GOT3 (cell line): ENCODE measurements at regions not wholly inside any gene's neighbourhood (a gene's known extent, or its start where the extent isn't known, plus 50 kb on each side); places are given as distances from the start of the nearest gene placed in this dataset.
"Not testable (repeated sequence)": the region's sequence is repeated elsewhere in the genome, so short reads cannot be mapped to it uniquely, and the experiment has no call there.

Experiments
- DNase-seq: peaks from one replicate; lab custom pipeline; 2025; ENCODE audit warnings: mixed read lengths; lab: John Stamatoyannopoulos, UW

- DNase-seq = no peak
Measured at GRCh38 chr2:84217456-84217855, 241.6 kb downstream of the SUCLG1 start.

DNA sequence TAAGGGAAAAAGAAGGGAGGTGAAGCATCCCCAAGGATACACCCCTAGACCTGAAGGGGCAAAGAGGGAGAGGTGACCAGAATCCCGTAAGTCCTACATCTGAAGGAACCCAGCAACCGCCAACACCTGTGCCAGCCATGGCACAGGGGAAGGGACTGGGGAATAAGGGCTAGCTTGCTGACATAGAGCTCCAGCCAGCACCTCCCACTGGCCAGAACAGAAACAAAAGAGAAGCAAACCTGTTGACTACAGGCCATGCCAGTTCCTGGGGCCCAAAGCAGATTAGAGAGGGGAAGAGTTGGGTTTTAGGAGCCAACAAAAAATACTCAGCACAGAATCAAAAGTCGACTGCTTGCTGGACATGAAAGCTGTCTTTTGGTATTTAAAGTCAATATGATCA, 244.6 kb downstream of the SUCLG1 start:
- no peak for DNase-seq

DNA sequence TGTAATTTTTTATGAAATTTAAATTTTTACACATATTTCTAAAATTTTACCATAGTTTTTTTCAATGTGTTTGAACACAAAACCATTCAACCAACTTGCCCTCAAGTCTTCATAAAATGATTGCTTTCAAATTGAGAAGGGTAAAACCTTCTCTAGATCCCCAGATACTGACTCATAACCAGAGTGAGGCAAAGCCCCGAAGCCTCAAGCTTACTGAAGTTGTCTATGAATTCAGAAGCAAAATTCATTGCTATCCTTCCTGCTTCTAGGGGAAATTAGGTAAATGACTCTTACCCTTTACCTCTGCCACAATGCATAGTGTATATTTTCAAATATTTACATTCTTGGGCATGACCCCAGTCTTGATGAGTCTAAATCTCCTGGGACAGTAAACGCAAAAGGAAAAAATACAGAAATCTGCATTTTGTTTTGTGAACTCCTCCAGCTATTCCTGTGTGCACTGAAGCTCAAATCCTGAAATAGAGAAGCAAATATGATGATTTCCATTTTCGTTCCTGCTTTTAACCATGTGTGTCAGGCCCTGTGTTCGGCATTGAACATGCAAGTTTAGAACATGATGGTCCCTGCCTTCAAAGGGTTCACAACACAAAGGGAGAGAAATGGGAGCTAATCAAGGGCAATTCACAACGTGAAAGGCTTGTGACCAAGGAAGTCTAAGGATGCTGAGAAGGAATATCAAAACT, 246.3 kb downstream of the SUCLG1 start:
- no peak for DNase-seq

DNA sequence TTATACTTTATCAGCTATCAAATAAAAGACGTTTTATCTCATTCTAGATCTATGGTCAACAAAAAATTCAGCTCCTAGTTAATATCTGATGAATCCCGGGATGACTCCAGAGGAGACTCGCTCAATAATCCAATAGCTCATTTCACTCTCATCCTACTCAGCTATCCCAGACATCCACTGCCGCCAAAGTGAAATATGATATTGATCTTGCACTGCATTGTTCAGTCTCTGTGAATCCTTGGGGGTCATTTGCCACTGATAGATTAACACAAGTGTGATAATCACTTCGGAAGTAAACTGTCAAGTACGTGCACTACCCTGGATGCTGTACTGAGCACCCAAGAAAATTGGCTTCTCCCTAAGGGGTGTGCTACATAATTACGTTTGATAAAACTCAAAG, 249.1 kb downstream of the SUCLG1 start:
- DNase-seq = no peak

DNA sequence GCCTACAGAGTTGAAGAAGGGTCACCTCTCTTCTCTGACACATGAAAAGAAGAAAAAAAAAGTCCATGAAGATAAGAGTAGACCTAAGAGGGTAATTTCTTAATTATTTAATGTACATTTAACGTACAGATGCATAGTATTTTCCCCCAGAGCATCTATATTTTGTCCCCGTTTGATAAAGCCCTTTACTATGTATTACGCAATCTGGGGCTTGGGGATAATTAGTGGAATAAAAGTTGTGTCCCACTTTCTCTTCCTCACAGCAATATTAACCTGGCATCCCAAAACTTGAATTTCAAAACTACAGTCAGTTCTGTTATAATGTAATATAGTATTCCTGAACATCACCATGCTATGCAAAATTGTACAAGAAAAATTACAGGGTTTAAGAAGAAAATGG, 254.1 kb downstream of the SUCLG1 start:
- no peak for DNase-seq

- no peak for DNase-seq
Measured at GRCh38 chr2:84202166-84202565, 256.9 kb downstream of the SUCLG1 start.

DNA sequence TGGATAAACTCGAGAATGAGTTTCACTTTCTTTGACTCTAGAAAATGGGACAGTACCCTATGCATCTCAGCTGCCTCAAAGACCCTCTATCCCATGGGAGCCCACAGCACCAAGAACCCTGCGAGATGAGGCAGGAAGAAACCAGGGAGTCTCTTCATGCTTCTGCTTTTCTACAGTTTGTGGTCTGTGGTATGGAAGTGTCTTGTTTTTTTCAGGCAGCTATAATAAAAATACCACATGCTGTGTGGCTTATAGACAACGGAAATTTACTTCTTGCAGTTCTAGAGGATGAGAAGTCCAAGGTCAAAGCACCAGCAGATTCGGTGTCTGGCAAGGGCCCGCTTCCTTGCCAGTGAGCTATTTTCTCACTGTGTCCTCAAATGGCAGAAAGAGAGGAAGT, 257.9 kb downstream of the SUCLG1 start:
- no peak for DNase-seq

DNA sequence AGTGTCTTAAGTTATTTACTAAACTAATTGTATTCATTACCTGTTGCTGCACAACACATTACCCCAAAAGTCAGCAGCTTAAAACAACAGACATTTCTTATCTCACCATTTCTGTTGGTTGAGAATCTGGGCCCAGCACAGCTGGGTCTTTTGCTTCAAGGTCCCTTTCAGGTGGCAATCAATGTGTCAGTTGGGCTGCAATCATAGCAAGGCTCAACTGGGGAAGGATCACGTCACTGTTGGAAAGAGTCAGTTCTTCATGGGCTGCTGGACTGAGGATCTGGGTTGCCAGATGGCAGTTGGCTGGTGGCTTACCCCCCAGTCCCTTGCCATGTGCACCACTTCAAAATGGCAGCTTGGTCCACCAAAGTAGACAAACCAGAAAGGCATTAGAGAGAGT, 261.2 kb downstream of the SUCLG1 start:
- no peak for DNase-seq

DNA sequence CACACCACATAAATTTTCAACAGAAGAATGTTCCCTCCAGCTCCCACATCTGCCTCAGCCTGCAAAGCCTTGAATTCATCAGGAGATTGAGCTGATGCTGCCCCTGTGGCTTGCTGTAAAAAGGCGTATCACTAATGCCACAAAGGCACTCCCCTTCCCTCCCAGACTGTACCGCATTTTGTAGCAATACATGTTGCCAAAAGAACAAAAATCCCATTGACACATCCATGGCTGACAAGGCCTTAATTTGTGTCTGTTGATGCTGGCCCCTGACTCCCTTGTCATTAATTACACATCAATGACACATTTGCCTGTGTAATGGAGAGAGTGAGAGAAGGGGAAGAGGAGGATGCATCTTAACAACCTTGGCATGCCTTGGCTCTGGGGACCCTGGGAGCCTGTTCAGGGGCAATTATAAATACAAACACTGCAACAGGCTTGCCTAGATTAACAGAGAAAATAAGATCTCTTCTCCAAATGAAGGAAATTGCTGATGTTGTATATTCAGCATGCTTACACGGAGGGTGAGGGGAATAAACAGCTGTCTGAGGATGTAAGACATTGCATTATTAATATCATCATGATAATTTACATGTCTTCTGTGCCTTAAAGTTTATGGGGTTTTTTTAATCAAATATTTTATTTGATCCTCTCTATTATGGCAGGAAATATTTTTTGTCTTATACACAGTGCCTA, 264.0 kb downstream of the SUCLG1 start:
- no peak for DNase-seq

- DNase-seq = no peak
Measured at GRCh38 chr2:84194181-84194580, 264.9 kb downstream of the SUCLG1 start.

DNA sequence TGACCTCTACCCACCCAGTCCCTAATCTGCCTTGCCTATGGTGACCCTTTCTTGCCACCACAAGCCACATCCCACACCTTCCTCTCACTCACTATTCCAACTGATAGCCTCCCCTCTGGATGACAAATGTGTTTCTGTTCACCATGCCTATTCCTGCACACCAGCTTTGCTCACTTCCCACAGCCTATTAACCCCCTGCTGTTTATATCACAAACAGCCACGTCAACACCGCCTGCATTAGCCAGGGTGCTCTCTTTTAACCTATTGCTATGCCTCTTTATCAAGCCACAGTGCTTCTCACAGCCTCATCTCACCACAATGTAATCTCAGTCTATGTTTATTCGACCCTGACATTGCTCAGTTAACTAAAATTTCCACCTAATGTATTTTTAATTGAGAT, 271.8 kb downstream of the SUCLG1 start:
- no peak for DNase-seq

GRCh38 chr2:84181927-84182326, 277.2 kb downstream of the SUCLG1 start:
- no peak for DNase-seq

- no peak for DNase-seq
Measured at GRCh38 chr2:84177733-84178132, 281.3 kb downstream of the SUCLG1 start.

GRCh38 chr2:84175970-84176369, 283.1 kb downstream of the SUCLG1 start:
- no peak for DNase-seq

- DNase-seq = no peak
Measured at GRCh38 chr2:84175340-84175739, 283.7 kb downstream of the SUCLG1 start.

GRCh38 chr2:84173041-84173440, 286.0 kb downstream of the SUCLG1 start:
- no peak for DNase-seq

- DNase-seq = no peak
Measured at GRCh38 chr2:84170979-84171378, 288.1 kb downstream of the SUCLG1 start.

DNA sequence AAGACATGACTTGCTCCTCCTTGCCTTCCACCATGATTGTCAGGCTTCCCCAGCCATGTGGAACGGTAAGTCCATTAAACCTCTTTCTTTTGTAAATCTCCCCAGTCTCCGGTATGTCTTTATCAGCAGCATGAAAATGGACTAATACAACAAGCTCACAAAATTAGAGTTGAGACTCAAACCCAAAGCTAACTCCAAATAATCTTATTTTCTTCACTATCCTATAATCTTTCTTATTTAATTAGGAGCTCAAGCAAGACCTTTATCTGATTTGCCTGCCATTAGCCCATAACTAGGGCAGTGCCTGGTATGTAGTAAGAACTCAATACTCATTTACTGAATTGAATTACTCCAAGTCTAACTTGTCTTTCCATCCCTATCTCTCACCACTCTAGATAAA, 289.2 kb downstream of the SUCLG1 start:
- DNase-seq = no peak

DNA sequence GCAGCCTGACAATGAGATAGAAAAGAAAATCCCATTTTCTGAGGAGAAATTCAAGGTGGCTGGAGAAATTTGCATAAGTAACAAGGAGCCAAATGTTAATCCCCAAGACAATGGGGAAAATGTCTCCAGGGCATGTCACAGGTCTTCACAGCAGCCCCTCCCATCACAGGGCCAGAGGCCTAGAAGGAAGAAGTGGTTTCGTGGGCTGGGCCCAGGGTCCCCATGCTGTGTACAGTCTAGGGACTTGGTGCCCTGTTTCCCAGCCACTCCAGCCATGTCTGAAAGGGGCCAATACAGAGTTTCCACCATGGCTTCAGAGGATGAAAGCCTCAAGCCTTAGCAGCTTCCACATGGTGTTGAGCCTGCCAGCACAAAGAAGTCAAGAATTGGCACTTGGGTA, 290.5 kb downstream of the SUCLG1 start:
- not testable (repeated sequence) for DNase-seq

DNA sequence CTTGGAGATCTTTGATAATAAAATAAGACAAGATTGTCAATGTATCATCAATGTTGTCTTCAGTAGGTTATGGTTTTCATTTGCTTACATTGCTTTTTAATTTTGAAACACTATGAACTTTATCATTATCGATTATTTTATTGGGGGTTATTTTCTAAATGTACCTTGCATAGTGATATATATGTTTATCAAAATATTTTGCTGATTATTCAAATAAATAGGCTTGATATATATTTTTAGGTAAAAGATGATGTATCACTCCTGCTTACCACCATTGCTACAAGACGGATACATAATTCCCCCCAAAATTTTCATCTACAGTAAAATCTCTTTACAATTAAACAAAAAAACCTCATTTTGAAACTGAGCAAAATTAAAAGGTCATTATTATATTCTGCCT, 293.8 kb downstream of the SUCLG1 start:
- no peak for DNase-seq

GRCh38 chr2:84160453-84160852, 298.6 kb downstream of the SUCLG1 start:
- no peak for DNase-seq

GRCh38 chr2:84158605-84159004, 300.5 kb downstream of the SUCLG1 start:
- DNase-seq = no peak

GRCh38 chr2:84152462-84152861, 306.6 kb downstream of the SUCLG1 start:
- no peak for DNase-seq

- no peak for DNase-seq
Measured at GRCh38 chr2:84144345-84144744, 314.7 kb downstream of the SUCLG1 start.
